ENCODE measurements at regions not wholly inside any gene's neighbourhood (a gene's known extent, or its start where the extent isn't known, plus 50 kb on each side); places are given as distances from the start of the nearest gene placed in this dataset.

DNA sequence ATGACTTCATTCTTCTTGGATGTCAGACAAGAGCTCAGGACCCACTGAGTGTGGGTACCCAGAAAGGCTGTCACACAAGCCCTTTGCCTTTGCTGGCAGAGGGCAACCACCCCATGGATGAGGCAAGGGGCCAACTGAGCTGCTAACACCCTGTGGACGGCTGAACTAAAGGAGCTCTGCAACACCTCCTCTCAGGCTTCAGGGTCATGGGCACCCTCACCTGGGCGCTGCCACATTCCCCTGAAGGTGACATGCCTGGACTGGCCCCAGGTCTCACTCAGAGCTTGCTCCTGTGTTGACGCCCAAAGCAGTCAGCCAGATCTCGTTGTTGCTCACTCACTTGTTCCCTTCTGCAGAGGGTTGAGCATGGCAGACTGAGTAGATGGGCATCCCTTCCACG, 336.8 kb upstream of the TMEM132C start:
- no peak overlapping the region for H3K27ac ChIP-seq (ENCODE audit: low read depth, low read length)
- H2BK12ac ChIP-seq (ENCODE audit: low read depth, low read length): no peak overlapping the region
- no peak overlapping the region for H4K8ac ChIP-seq (ENCODE audit: extremely low read depth, insufficient read depth, low read length)
- H3K4ac ChIP-seq (replicated peaks; ENCODE audit: insufficient read length, low read depth, low read length): no peak overlapping the region
- CTCF ChIA-PET (ENCODE audit: partially characterized antibody): interaction anchor here (0.7 to 2.6 kb wide), 7 partner anchors 9 to 260 kb away, joined by 3 to 13 read pairs (median 4); no protein-coding TSS in a partner anchor
- H2BK15ac ChIP-seq (ENCODE audit: low read length): no peak overlapping the region
- no peaks in the 10 kb centered on the region for H3K79me2 ChIP-seq (ENCODE audit: control insufficient read depth in 1 of 2, insufficient read depth in 2 of 2, low read length in 2 of 2)
- H2BK5ac ChIP-seq (ENCODE audit: low read depth, low read length): no peak overlapping the region
- H3K14ac ChIP-seq (ENCODE audit: insufficient read length): no peak overlapping the region
- no peaks in the 10 kb centered on the region for H3K4me1 ChIP-seq (replicated peaks in 1 of 4; ENCODE audit: control insufficient read depth in 3 of 4, insufficient read depth in 4 of 4, low read length in 3 of 4)
- H4K5ac ChIP-seq (ENCODE audit: insufficient read length, low read depth, low read length): no peak overlapping the region
- 0 out of 2 replicates have a peak overlapping the region, but pooled peaks have one; percentile 53 for H2AFZ ChIP-seq (ENCODE audit: low read length)
- FAIRE-seq (no peak), DNase-seq (ENCODE audit: low read depth in 1 of 2, low spot score in 2 of 2) (no peak)
- no peaks in the 10 kb centered on the region for H3K23me2 ChIP-seq (ENCODE audit: low read depth, low read length)
- POLR2A ChIA-PET (ENCODE audit: partially characterized antibody): no interaction called here
- H2BK120ac ChIP-seq (replicated peaks; ENCODE audit: low read depth, low read length): no peak overlapping the region
- peaks cover 0 to 1% (median 0%) of the 10 kb centered on the region in 4 experiments; a peak in 1 of 7 replicates for H3K27me3 ChIP-seq (replicated peaks in 1 of 4; ENCODE audit: control insufficient read depth in 3 of 4, extremely low read depth in 1 of 4, insufficient read depth in 3 of 4, low read length in 3 of 4)
- H3K4me3 ChIP-seq (ENCODE audit: extremely low read depth in 1 of 4, insufficient read depth in 2 of 4, low read depth in 3 of 4, low read length in 4 of 4): no peak overlapping the region
- no peak overlapping the region for H4K91ac ChIP-seq (replicated peaks; ENCODE audit: insufficient read length, low read length)
- H3K4me2 ChIP-seq (ENCODE audit: insufficient read depth in 1 of 2, low read depth in 2 of 2, low read length in 2 of 2): no peak overlapping the region
- no peaks in the 10 kb centered on the region for H3K79me1 ChIP-seq (ENCODE audit: low read depth, low read length)
- H2BK20ac ChIP-seq (ENCODE audit: low read length): no peak overlapping the region
- H3K9ac ChIP-seq (replicated peaks in 1 of 4; ENCODE audit: extremely low read depth in 1 of 4, low read depth in 3 of 4, low read length in 3 of 4): no peak overlapping the region
- H3K36me3 ChIP-seq (ENCODE audit: control insufficient read depth in 2 of 4, insufficient read depth in 4 of 4, low read length in 3 of 4): no peaks in the 10 kb centered on the region
- H3K23ac ChIP-seq (ENCODE audit: insufficient read length): no peak overlapping the region
- WGBS, 2 experiments (ENCODE audit: extremely low coverage in 1 of 2, insufficient coverage in 1 of 2, insufficient read length in 1 of 2, insufficient replicate concordance in 2 of 2, low coverage in 1 of 2, low lambda C conversion rate in 2 of 2, missing lambda C conversion rate in 1 of 2): 77% methylated on average over 5 of the region's 5 CpGs; no CpG with 5 or more reads in 1 of the 2 experiments
- no peaks in the 10 kb centered on the region for H4K20me1 ChIP-seq (replicated peaks in 1 of 2; ENCODE audit: control insufficient read depth in 1 of 2, insufficient read depth in 2 of 2, low read length in 2 of 2)
- no peak overlapping the region for H3K18ac ChIP-seq (ENCODE audit: extremely low read depth, low read length)
- H3K56ac ChIP-seq (replicated peaks; ENCODE audit: insufficient read length, low read depth, low read length): no peak overlapping the region
- H2AK5ac ChIP-seq (ENCODE audit: low read depth, low read length): no peak overlapping the region
- no peaks in the 10 kb centered on the region for H3K9me3 ChIP-seq (ENCODE audit: insufficient read depth in 2 of 2, low read depth in 1 of 2, low read length in 1 of 2)
- no peak for TF ChIP-seq FOSL1 (IDR thresholded peaks at IDR 0.05; ENCODE audit: insufficient read depth, low read depth, low read length)
- TF ChIP-seq SIN3A (conservative IDR thresholded peaks at IDR 0.05 in 1 of 2, IDR thresholded peaks at IDR 0.05 in 1 of 2; ENCODE audit: low read depth in 1 of 2, low read length in 2 of 2): no peak
- TF ChIP-seq, protein P1, sequence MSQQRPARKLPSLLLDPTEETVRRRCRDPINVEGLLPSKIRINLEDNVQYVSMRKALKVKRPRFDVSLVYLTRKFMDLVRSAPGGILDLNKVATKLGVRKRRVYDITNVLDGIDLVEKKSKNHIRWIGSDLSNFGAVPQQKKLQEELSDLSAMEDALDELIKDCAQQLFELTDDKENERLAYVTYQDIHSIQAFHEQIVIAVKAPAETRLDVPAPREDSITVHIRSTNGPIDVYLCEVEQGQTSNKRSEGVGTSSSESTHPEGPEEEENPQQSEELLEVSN (IDR thresholded peaks at IDR 0.05): no peak
- TF ChIP-seq SIX5 (IDR thresholded peaks at IDR 0.05; ENCODE audit: low read depth, low read length): no peak
- TF ChIP-seq SP2 (IDR thresholded peaks at IDR 0.05; ENCODE audit: low read length): no peak
- TF ChIP-seq TEAD4 (IDR thresholded peaks at IDR 0.05; ENCODE audit: low read depth, low read length): no peak
- no peak for TF ChIP-seq RNF2 (IDR thresholded peaks at IDR 0.05; ENCODE audit: borderline replicate concordance, low read depth, low read length, missing control alignments, poor library complexity, severe bottlenecking)
- TF ChIP-seq, protein P2, sequence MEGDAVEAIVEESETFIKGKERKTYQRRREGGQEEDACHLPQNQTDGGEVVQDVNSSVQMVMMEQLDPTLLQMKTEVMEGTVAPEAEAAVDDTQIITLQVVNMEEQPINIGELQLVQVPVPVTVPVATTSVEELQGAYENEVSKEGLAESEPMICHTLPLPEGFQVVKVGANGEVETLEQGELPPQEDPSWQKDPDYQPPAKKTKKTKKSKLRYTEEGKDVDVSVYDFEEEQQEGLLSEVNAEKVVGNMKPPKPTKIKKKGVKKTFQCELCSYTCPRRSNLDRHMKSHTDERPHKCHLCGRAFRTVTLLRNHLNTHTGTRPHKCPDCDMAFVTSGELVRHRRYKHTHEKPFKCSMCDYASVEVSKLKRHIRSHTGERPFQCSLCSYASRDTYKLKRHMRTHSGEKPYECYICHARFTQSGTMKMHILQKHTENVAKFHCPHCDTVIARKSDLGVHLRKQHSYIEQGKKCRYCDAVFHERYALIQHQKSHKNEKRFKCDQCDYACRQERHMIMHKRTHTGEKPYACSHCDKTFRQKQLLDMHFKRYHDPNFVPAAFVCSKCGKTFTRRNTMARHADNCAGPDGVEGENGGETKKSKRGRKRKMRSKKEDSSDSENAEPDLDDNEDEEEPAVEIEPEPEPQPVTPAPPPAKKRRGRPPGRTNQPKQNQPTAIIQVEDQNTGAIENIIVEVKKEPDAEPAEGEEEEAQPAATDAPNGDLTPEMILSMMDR (IDR thresholded peaks at IDR 0.05; ENCODE audit: control extremely low read depth in 1 of 3, insufficient read depth in 1 of 3, low read depth in 1 of 3, low read length in 3 of 3): no peak
- TF ChIP-seq SAP30 (IDR thresholded peaks at IDR 0.05; ENCODE audit: insufficient read depth, insufficient replicate concordance, low read length): no peak
- TF ChIP-seq EZH2 (IDR thresholded peaks at IDR 0.05; ENCODE audit: low read depth, low read length, severe bottlenecking): no peak
